Erythroblast (primary cell): ENCODE measurements at regions not wholly inside any gene's neighbourhood (a gene's known extent, or its start where the extent isn't known, plus 50 kb on each side); places are given as distances from the start of the nearest gene placed in this dataset.

Experiments
- GATA1 ChIP-seq: IDR thresholded peaks from 2 replicates; pipeline ENCODE4 v1.6.1; 2011; ENCODE audit warnings: low read depth, mild to moderate bottlenecking, control low read depth, low read length, moderate library complexity
- POLR2A ChIP-seq: IDR thresholded peaks from 2 replicates; pipeline ENCODE4 v1.6.1; 2011; ENCODE audit warnings: mild to moderate bottlenecking, low read length

DNA sequence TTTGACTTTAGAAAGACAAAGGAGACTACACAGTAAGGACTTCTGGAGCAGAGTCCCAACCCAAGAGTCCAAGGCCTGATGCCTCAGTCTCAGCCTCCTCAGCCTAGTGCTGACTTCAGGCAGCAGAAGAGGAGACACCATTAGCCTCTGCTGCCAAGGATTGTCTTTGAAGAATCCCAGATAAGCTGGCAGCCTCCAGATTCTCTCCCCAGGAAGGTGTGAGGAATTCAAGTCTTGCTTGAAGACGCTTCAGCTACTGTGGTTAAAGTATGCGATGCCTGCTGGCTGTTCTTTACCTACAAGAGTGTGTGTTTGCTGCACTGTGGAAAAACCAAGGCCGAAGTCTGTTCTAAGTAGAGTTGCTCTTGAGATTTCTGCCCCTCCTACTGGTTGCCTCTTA is 215.9 kb upstream of the TCF21 start:
- TF ChIP-seq POLR2A, result no peak
- no peak for TF ChIP-seq GATA1
